K562 (cell line): ENCODE measurements at regions not wholly inside any gene's neighbourhood (a gene's known extent, or its start where the extent isn't known, plus 50 kb on each side); places are given as distances from the start of the nearest gene placed in this dataset.

ENCODE experiments used
- ATAC-seq: fragments of 200-7000 bp; cut with Tn5 transposase; 3 replicates; pipeline ENCODE4 v1.9.1; 2020; ENCODE audit warnings: moderate library complexity
- BruUV-seq: library from RNA; stranded (reverse); fragments of 400-500 nt; replicated peaks from 2 replicates; lab custom pipeline; 2021; lab: Mats Ljungman, UMichigan
- CTCF ChIA-PET: fragments of 300-600 bp; formaldehyde crosslinking; extraction: SDS; loops from one replicate; lab custom pipeline; 2021; ENCODE audit warnings: low intra/inter-chr PET ratio; lab: Yijun Ruan, JAX
- POLR2A ChIA-PET: fragments of 300-600, 350-650 bp; sonication (Branson Sonifier 250); formaldehyde crosslinking; extraction: SDS; loops from one replicate; lab custom pipeline; 2021; ENCODE audit warnings: antibody characterized with exemption, inconsistent platforms; lab: Yijun Ruan, JAX
- DNase-seq, 4 experiments: peaks; one replicate each; pipeline versions ENCODE4 v3.0.0 to v3.0.0-alpha.2; 2011 to 2018; ENCODE audit warnings: low spot score in 3 of 4, mixed read lengths in 3 of 4; ENCODE audit errors: extremely low read depth in 1 of 4
- FAIRE-seq: peaks from 2 replicates; lab custom pipeline; 2011; peaks lifted over from hg19 to GRCh38; lab: Jason Lieb, UNC
- H2AFZ ChIP-seq: 2 replicates; pipeline ENCODE4 v1.6.0; 2011; ENCODE audit warnings: low read depth, low read length, control low read depth, inconsistent platforms
- H3K27ac ChIP-seq: fragments of 200-600 bp; 3 replicates; pipeline ENCODE4 v1.8.0; 2011; ENCODE audit warnings: low read depth, mild to moderate bottlenecking, control low read depth, inconsistent platforms, low read length, moderate library complexity, mixed read lengths; ENCODE audit errors: extremely low read depth
- H3K27me3 ChIP-seq, 2 experiments: fragments of 300-600 bp in 1 of 2; 2 replicates in 1 of 2; 3 replicates in 1 of 2; pipeline versions ENCODE4 v1.6.0 to v1.8.0; 2011; ENCODE audit warnings: inconsistent platforms in 2 of 2, low read length in 2 of 2, mild to moderate bottlenecking in 1 of 2, mixed read lengths in 1 of 2, moderate library complexity in 1 of 2; ENCODE audit not compliant: control insufficient read depth in 2 of 2, insufficient read depth in 2 of 2
- H3K36me3 ChIP-seq: fragments of 300-600 bp; 3 replicates; pipeline ENCODE4 v1.8.0; 2011; ENCODE audit warnings: mild to moderate bottlenecking, low read length, inconsistent platforms; ENCODE audit not compliant: control insufficient read depth, insufficient read depth
- H3K4me1 ChIP-seq, 2 experiments: fragments of 200-600 bp in 1 of 2; replicated peaks in 1 of 2; 2 replicates in 1 of 2; 3 replicates in 1 of 2; pipeline versions ENCODE4 v1.5.1 to v1.8.0; 2011; ENCODE audit warnings: inconsistent platforms in 2 of 2, low read length in 2 of 2, mild to moderate bottlenecking in 1 of 2, mixed read lengths in 1 of 2, moderate library complexity in 1 of 2; ENCODE audit not compliant: control insufficient read depth in 2 of 2, insufficient read depth in 2 of 2
- H3K4me2 ChIP-seq: 2 replicates; pipeline ENCODE4 v1.6.1; 2011; ENCODE audit warnings: low read length, control low read depth, inconsistent platforms, mixed read lengths; ENCODE audit not compliant: insufficient read depth
- H3K4me3 ChIP-seq: fragments of 200-600 bp; sonication (generic), shearing (Covaris generic); 2 replicates; pipeline ENCODE4 v1.5.1; 2016; ENCODE audit warnings: control low read depth, inconsistent platforms
- H3K79me2 ChIP-seq: fragments of 200-600 bp; 3 replicates; pipeline ENCODE4 v1.8.0; 2011; ENCODE audit warnings: low read length, inconsistent platforms; ENCODE audit not compliant: control insufficient read depth, insufficient read depth
- H3K9ac ChIP-seq, 2 experiments: 2 replicates each; pipeline versions ENCODE4 v1.6.0 to v1.6.1; 2011; ENCODE audit warnings: low read depth in 2 of 2, low read length in 2 of 2, control low read depth in 1 of 2, inconsistent platforms in 1 of 2, mild to moderate bottlenecking in 1 of 2, mixed read lengths in 1 of 2; ENCODE audit not compliant: insufficient read depth in 1 of 2
- H3K9me1 ChIP-seq: one replicate; pipeline ENCODE4 v1.6.0; 2011; ENCODE audit warnings: inconsistent platforms, mild to moderate bottlenecking, low read length, moderate library complexity; ENCODE audit not compliant: control insufficient read depth, insufficient read depth
- H3K9me3 ChIP-seq: replicated peaks from 2 replicates; pipeline ENCODE4 v1.5.1; 2011; ENCODE audit warnings: low read depth, low read length, inconsistent platforms; ENCODE audit not compliant: control insufficient read depth, insufficient read depth
- H4K20me1 ChIP-seq: replicated peaks from 2 replicates; pipeline ENCODE4 v1.6.1; 2011; ENCODE audit warnings: low read length, inconsistent platforms, mixed read lengths; ENCODE audit not compliant: control insufficient read depth, insufficient read depth
- CREB3 ChIP-seq: fragments of 450-650 bp; conservative IDR thresholded peaks from 2 replicates; pipeline ENCODE4 v1.6.1; 2016; ENCODE audit warnings: missing genetic modification characterization, low read depth, mild to moderate bottlenecking, missing compliant biosample characterization, moderate library complexity
- GTF2F1 ChIP-seq: IDR thresholded peaks from 2 replicates; pipeline ENCODE4 v1.6.1; 2011; ENCODE audit warnings: low read depth, low read length, improper control_type of control experiment
- HDGF ChIP-seq: fragments of 450-650 bp; IDR thresholded peaks from 2 replicates; pipeline ENCODE4 v1.6.1; 2016
- MTA3 ChIP-seq: fragments of 450-650 bp; formaldehyde crosslinking; IDR thresholded peaks from 2 replicates; pipeline ENCODE4 v1.6.1; 2017; ENCODE audit warnings: mild to moderate bottlenecking, borderline replicate concordance
- PKNOX1 ChIP-seq: fragments of 450-650 bp; IDR thresholded peaks from 2 replicates; pipeline ENCODE4 v1.6.1; 2016
- SMARCE1 ChIP-seq: fragments of 450-650 bp; IDR thresholded peaks from 2 replicates; pipeline ENCODE4 v1.7.1; 2016; ENCODE audit warnings: mild to moderate bottlenecking
- TEAD1 ChIP-seq, 2 experiments: fragments of 450-650 bp in 1 of 2; sonication (generic) in 1 of 2; formaldehyde crosslinking; IDR thresholded peaks; 2 replicates each; pipeline versions ENCODE4 v1.4.0 to v1.8.0; 2020 to 2022; ENCODE audit warnings: mild to moderate bottlenecking in 2 of 2, missing genetic modification reagents in 1 of 2
- ZBTB1 ChIP-seq: sonication (generic); formaldehyde crosslinking; IDR thresholded peaks from 2 replicates; pipeline ENCODE4 v1.8.1; 2023; ENCODE audit warnings: missing genetic modification reagents, low read depth, mild to moderate bottlenecking, borderline replicate concordance
- ZNF41 ChIP-seq: fragments of 250-450 bp; sonication (Bioruptor Pico); conservative IDR thresholded peaks from 2 replicates; pipeline ENCODE4 v1.4.0; 2020; ENCODE audit warnings: mild to moderate bottlenecking
- WGBS: fragments of 100-300 bp; shearing (Covaris generic); methylation state at CpG from one replicate; pipeline ENCODE4 v1.1.6; 2016; ENCODE audit warnings: low coverage, mixed read lengths; ENCODE audit not compliant: insufficient coverage; ENCODE audit errors: missing lambda C conversion rate; 5-methylcytosine and 5-hydroxymethylcytosine counted together
- in situ Hi-C: fragments of 300-500 bp; cut with MboI; formaldehyde crosslinking; loops from 4 replicates; pipeline ENCODE4 v1.15.0; 2018; ENCODE audit warnings: inconsistent platforms, mixed read lengths
- intact Hi-C: fragments of 100-400 bp; cut with micrococcal nuclease; formaldehyde crosslinking; loops from 2 replicates; pipeline ENCODE4 v1.14.2; 2022
- TF ChIP-seq, protein P1 (sequence below): fragments of 200-400 bp; formaldehyde crosslinking; IDR thresholded peaks from 2 replicates; pipeline ENCODE4 v1.6.1; 2017; ENCODE audit warnings: mild to moderate bottlenecking, low read depth, low read length, moderate library complexity

- Histone ChIP-seq H3K27me3 (no peaks in the 10 kb centered on the region), H3K9me3 (no peaks in the 10 kb centered on the region), H3K9me1 (no peaks in the 10 kb centered on the region), H3K79me2 (no peaks in the 10 kb centered on the region), H3K27ac (no peak overlapping the region), H3K4me2 (no peak overlapping the region), H3K4me3 (no peak overlapping the region), H4K20me1 (no peaks in the 10 kb centered on the region), H2AFZ (no peak overlapping the region), H3K36me3 (no peaks in the 10 kb centered on the region), H3K4me1 (no peaks in the 10 kb centered on the region), H3K9ac (no peak overlapping the region)
- no TSS peak for BruUV-seq
- intact Hi-C loops = no loop called here
- no peak for ATAC-seq
- CTCF ChIA-PET = no interaction called here
- no peak for FAIRE-seq
- TF ChIP-seq ZBTB1 (CRISPR knock-in tag) = no peak
- TF ChIP-seq SMARCE1 = no peak
- no peak for TF ChIP-seq GTF2F1
- TF ChIP-seq, protein P1, sequence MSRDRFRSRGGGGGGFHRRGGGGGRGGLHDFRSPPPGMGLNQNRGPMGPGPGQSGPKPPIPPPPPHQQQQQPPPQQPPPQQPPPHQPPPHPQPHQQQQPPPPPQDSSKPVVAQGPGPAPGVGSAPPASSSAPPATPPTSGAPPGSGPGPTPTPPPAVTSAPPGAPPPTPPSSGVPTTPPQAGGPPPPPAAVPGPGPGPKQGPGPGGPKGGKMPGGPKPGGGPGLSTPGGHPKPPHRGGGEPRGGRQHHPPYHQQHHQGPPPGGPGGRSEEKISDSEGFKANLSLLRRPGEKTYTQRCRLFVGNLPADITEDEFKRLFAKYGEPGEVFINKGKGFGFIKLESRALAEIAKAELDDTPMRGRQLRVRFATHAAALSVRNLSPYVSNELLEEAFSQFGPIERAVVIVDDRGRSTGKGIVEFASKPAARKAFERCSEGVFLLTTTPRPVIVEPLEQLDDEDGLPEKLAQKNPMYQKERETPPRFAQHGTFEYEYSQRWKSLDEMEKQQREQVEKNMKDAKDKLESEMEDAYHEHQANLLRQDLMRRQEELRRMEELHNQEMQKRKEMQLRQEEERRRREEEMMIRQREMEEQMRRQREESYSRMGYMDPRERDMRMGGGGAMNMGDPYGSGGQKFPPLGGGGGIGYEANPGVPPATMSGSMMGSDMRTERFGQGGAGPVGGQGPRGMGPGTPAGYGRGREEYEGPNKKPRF = no peak
- no peak for TF ChIP-seq CREB3 (tag)
- no peak for TF ChIP-seq ZNF41 (CRISPR knock-in tag)
- no peak for TF ChIP-seq TEAD1 (CRISPR knock-in tag; IDR thresholded peaks at IDR 0.05)
- TF ChIP-seq MTA3 = no peak
- no peak for TF ChIP-seq PKNOX1
- no peak for TF ChIP-seq HDGF
- in situ Hi-C loops = no loop called here
- no peak for DNase-seq
- WGBS = 0% methylated on average over 3 of the region's 3 CpGs
- POLR2A ChIA-PET = interaction anchor here (0.7 kb wide), 1 partner anchor 32 kb away, joined by 3 read pairs; no protein-coding TSS in a partner anchor
These were observed 380.7 kb downstream of the BCL11A start for GRCh38 chr2:60172801-60173200.
